ENCODE measurements at regions not wholly inside any gene's neighbourhood (a gene's known extent, or its start where the extent isn't known, plus 50 kb on each side); places are given as distances from the start of the nearest gene placed in this dataset.

DNA sequence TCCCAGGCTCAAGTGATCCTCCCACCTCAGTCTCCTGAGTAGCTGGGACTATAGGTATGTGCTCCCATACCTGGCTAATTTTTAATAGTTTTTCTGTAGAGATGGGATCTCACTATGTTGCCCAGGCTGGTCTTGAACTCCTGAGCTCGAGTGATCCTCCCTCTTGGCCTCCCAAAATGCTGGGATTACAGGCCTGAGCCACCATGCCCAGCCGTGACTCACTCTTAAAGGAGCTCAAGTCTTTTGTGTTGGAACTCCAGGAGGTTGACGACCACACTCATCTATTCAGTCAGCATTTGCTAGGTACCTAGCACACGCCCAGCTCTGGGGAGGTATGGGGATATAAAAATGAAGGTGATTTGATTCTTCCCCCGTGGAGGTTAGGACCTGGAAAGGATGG, 62.8 kb downstream of the UTRN start (continued):
- TF ChIP-seq, protein P1, sequence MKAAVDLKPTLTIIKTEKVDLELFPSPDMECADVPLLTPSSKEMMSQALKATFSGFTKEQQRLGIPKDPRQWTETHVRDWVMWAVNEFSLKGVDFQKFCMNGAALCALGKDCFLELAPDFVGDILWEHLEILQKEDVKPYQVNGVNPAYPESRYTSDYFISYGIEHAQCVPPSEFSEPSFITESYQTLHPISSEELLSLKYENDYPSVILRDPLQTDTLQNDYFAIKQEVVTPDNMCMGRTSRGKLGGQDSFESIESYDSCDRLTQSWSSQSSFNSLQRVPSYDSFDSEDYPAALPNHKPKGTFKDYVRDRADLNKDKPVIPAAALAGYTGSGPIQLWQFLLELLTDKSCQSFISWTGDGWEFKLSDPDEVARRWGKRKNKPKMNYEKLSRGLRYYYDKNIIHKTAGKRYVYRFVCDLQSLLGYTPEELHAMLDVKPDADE (IDR thresholded peaks at IDR 0.05), result no peak

DNA sequence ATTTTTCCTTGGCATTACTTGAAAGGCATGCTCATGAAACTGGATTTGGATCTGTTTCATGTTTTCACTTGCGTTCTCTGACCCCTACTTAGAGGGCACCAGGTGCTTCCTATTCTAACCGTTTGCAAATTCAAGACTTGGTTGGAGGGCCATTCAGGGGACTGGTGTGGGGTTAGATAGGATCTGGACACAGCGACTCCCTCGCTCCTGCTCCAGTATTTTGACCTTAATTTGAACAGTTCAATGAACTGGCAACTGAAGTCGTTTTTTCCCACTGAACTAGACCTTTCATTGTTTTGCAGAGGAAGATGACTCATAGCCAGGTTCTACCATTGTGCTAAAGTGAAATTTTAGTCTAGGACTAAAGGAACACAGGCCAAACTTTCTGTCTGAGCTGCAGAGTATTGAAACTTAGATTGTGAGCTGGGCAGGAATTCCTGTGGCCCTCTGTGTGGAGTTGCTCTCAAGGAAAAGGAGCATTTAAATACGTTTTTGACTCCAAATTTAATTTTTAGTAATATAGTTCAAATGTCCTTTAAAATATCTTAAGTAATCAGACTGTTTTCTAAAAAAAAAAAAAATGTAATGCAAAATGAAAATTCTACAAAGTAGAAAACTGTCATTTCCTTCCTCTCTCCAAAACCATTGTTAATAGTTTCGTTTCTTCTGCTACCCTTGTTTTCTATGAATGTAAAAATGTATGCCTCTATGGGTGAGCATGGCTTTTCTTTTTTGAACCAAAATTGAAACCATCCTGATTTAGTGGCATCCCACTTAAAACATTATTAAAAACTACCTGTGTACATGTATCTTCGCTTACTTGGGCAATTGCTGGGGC, 64.8 kb downstream of the UTRN start:
- ATAC-seq (peak; percentile 72), DNase-seq (ENCODE audit: low spot score) (no peak)
- Mint-ChIP-seq H3K27ac (0 out of 2 replicates have a peak overlapping the region, but pooled peaks have one; percentile 36), H3K27me3 (ENCODE audit: insufficient read depth, low read depth, poor library complexity) (peaks cover 6% of the 10 kb centered on the region), H3K4me1 (peaks cover 42% of the 10 kb centered on the region), H3K36me3 (ENCODE audit: low read depth) (peaks cover 10% of the 10 kb centered on the region), H3K4me3 (no peak overlapping the region), H3K9me3 (peaks cover 2% of the 10 kb centered on the region; the same call in 2 of the 3 replicates)
- no peaks in the 10 kb centered on the region for H4K20me1 ChIP-seq (replicated peaks; ENCODE audit: insufficient read depth)
- H3K4me1 ChIP-seq (ENCODE audit: insufficient read depth), result peaks cover 18% of the 10 kb centered on the region
- H3K4me3 ChIP-seq, result no peak overlapping the region
- H3F3A ChIP-seq (replicated peaks; ENCODE audit: low read depth), result no peaks in the 10 kb centered on the region
- peaks cover 76% of the 10 kb centered on the region for H3K79me2 ChIP-seq (replicated peaks; ENCODE audit: insufficient read depth)
- H3K4me2 ChIP-seq, result peak overlapping the region; percentile 13; the same call in 1 of the 2 replicates
- no peak overlapping the region for H2AFZ ChIP-seq
- H3K9me2 ChIP-seq (ENCODE audit: insufficient read depth), result no peaks in the 10 kb centered on the region
- H3K36me3 ChIP-seq (ENCODE audit: insufficient read depth), result no peaks in the 10 kb centered on the region
- peak overlapping the region; percentile 63; the same call in 1 of the 2 replicates for H3K27ac ChIP-seq (ENCODE audit: low read depth)
- no peaks in the 10 kb centered on the region for H3K27me3 ChIP-seq (ENCODE audit: insufficient read depth)
- TF ChIP-seq, protein P1 (IDR thresholded peaks at IDR 0.05), result no peak
- TF ChIP-seq ZNF114 (CRISPR knock-in tag; IDR thresholded peaks at IDR 0.05) (no peak), EZH2 (IDR thresholded peaks at IDR 0.05; ENCODE audit: low read depth, unreplicated experiment) (no peak), ZNF331 (CRISPR knock-in tag; IDR thresholded peaks at IDR 0.05; ENCODE audit: low read depth) (no peak), CREB1 (CRISPR knock-in tag; IDR thresholded peaks at IDR 0.05; ENCODE audit: low read depth) (no peak), NANOG (IDR thresholded peaks at IDR 0.05; ENCODE audit: borderline replicate concordance) (no peak), EZH2phosphoT487 (IDR thresholded peaks at IDR 0.05; ENCODE audit: unreplicated experiment) (no peak), JUNB (IDR thresholded peaks at IDR 0.05; ENCODE audit: unreplicated experiment) (no peak)
- TF ChIP-seq, protein P2, sequence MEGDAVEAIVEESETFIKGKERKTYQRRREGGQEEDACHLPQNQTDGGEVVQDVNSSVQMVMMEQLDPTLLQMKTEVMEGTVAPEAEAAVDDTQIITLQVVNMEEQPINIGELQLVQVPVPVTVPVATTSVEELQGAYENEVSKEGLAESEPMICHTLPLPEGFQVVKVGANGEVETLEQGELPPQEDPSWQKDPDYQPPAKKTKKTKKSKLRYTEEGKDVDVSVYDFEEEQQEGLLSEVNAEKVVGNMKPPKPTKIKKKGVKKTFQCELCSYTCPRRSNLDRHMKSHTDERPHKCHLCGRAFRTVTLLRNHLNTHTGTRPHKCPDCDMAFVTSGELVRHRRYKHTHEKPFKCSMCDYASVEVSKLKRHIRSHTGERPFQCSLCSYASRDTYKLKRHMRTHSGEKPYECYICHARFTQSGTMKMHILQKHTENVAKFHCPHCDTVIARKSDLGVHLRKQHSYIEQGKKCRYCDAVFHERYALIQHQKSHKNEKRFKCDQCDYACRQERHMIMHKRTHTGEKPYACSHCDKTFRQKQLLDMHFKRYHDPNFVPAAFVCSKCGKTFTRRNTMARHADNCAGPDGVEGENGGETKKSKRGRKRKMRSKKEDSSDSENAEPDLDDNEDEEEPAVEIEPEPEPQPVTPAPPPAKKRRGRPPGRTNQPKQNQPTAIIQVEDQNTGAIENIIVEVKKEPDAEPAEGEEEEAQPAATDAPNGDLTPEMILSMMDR (conservative IDR thresholded peaks at IDR 0.05; ENCODE audit: low read depth in 2 of 2), result no peak
- TF ChIP-seq, protein P3, sequence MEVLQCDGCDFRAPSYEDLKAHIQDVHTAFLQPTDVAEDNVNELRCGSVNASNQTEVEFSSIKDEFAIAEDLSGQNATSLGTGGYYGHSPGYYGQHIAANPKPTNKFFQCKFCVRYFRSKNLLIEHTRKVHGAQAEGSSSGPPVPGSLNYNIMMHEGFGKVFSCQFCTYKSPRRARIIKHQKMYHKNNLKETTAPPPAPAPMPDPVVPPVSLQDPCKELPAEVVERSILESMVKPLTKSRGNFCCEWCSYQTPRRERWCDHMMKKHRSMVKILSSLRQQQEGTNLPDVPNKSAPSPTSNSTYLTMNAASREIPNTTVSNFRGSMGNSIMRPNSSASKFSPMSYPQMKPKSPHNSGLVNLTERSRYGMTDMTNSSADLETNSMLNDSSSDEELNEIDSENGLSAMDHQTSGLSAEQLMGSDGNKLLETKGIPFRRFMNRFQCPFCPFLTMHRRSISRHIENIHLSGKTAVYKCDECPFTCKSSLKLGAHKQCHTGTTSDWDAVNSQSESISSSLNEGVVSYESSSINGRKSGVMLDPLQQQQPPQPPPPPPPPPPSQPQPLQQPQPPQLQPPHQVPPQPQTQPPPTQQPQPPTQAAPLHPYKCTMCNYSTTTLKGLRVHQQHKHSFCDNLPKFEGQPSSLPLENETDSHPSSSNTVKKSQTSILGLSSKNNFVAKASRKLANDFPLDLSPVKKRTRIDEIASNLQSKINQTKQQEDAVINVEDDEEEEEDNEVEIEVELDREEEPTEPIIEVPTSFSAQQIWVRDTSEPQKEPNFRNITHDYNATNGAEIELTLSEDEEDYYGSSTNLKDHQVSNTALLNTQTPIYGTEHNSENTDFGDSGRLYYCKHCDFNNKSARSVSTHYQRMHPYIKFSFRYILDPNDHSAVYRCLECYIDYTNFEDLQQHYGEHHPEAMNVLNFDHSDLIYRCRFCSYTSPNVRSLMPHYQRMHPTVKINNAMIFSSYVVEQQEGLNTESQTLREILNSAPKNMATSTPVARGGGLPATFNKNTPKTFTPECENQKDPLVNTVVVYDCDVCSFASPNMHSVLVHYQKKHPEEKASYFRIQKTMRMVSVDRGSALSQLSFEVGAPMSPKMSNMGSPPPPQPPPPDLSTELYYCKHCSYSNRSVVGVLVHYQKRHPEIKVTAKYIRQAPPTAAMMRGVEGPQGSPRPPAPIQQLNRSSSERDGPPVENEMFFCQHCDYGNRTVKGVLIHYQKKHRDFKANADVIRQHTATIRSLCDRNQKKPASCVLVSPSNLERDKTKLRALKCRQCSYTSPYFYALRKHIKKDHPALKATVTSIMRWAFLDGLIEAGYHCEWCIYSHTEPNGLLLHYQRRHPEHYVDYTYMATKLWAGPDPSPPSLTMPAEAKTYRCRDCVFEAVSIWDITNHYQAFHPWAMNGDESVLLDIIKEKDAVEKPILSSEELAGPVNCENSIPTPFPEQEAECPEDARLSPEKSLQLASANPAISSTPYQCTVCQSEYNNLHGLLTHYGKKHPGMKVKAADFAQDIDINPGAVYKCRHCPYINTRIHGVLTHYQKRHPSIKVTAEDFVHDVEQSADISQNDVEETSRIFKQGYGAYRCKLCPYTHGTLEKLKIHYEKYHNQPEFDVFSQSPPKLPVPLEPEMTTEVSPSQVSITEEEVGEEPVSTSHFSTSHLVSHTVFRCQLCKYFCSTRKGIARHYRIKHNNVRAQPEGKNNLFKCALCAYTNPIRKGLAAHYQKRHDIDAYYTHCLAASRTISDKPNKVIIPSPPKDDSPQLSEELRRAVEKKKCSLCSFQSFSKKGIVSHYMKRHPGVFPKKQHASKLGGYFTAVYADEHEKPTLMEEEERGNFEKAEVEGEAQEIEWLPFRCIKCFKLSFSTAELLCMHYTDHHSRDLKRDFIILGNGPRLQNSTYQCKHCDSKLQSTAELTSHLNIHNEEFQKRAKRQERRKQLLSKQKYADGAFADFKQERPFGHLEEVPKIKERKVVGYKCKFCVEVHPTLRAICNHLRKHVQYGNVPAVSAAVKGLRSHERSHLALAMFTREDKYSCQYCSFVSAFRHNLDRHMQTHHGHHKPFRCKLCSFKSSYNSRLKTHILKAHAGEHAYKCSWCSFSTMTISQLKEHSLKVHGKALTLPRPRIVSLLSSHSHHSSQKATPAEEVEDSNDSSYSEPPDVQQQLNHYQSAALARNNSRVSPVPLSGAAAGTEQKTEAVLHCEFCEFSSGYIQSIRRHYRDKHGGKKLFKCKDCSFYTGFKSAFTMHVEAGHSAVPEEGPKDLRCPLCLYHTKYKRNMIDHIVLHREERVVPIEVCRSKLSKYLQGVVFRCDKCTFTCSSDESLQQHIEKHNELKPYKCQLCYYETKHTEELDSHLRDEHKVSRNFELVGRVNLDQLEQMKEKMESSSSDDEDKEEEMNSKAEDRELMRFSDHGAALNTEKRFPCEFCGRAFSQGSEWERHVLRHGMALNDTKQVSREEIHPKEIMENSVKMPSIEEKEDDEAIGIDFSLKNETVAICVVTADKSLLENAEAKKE (CRISPR knock-in tag; IDR thresholded peaks at IDR 0.05), result no peak

Measured in GM23338 (cell line).